Upper lobe of left lung (tissue), 6 donors: ENCODE measurements at regions not wholly inside any gene's neighbourhood (a gene's known extent, or its start where the extent isn't known, plus 50 kb on each side); places are given as distances from the start of the nearest gene placed in this dataset.

Experiments used
- ATAC-seq, 2 donors: fragments of 200-7000 bp; cut with Tn5 transposase; one replicate each; pipeline ENCODE4 v1.9.1; 2022; ENCODE audit warnings: mild to moderate bottlenecking in 2 of 2, moderate library complexity in 2 of 2; ENCODE audit not compliant: low FRiP score in 2 of 2
- DNase-seq, 2 donors: peaks; one replicate each; pipeline ENCODE4 v3.0.0-alpha.2; 2019 to 2020
- H3K27ac ChIP-seq, 4 donors: fragments of 200-600 bp; sonication (generic); one replicate each; pipeline ENCODE4 v1.5.1; 2016 to 2019
- H3K27me3 ChIP-seq, 4 donors: fragments of 200-600 bp; sonication (generic); one replicate each; pipeline ENCODE4 v1.5.1; 2017 to 2019
- H3K36me3 ChIP-seq, 4 donors: fragments of 200-600 bp; sonication (generic); one replicate each; pipeline ENCODE4 v1.5.1; 2016 to 2019
- H3K4me1 ChIP-seq, 4 donors: fragments of 200-600 bp; sonication (generic); one replicate each; pipeline ENCODE4 v1.5.1; 2018 to 2019
- H3K4me3 ChIP-seq, 4 donors: fragments of 200-600 bp; sonication (generic); one replicate each; pipeline ENCODE4 v1.5.1; 2017 to 2019; ENCODE audit warnings: mild to moderate bottlenecking in 2 of 4, moderate library complexity in 1 of 4
- H3K9me3 ChIP-seq, 4 donors: fragments of 200-600 bp; sonication (generic); one replicate each; pipeline ENCODE4 v1.5.1; 2018 to 2019
- EP300 ChIP-seq, 4 donors: sonication (generic); formaldehyde crosslinking; IDR thresholded peaks; one replicate each; pipeline ENCODE4 v1.5.1; 2017; ENCODE audit warnings: antibody characterized with exemption in 4 of 4, control low read depth in 2 of 4
- POLR2A ChIP-seq, 4 donors: fragments of 450-650 bp; IDR thresholded peaks; one replicate each; pipeline ENCODE4 v1.5.1; 2016 to 2017; ENCODE audit warnings: antibody characterized with exemption in 4 of 4, mild to moderate bottlenecking in 2 of 4
- POLR2AphosphoS5 ChIP-seq, 2 donors: sonication (generic); formaldehyde crosslinking; IDR thresholded peaks; one replicate each; pipeline ENCODE4 v1.5.1; 2017; ENCODE audit warnings: antibody characterized with exemption in 2 of 2
- WGBS, 2 donors: methylation state at CpG; one replicate each; pipeline ENCODE4 v1.1.5; 2017 to 2018; 5-methylcytosine and 5-hydroxymethylcytosine counted together
- TF ChIP-seq, protein P1 (sequence below), 6 experiments: fragments of 450-650 bp in 4 of 6; fragments of 200-600 bp in 2 of 6; sonication (generic) in 2 of 6; IDR thresholded peaks; one replicate each; pipeline ENCODE4 v1.5.1; 2016 to 2019; ENCODE audit warnings: antibody characterized with exemption in 6 of 6
- donor health status: DM: no; HTN: no; CAD: no; lungs with moderate emphysema.
- donor health status: DM: no; HTN: yes; CAD: no; lungs with severe emphysema.

DNA sequence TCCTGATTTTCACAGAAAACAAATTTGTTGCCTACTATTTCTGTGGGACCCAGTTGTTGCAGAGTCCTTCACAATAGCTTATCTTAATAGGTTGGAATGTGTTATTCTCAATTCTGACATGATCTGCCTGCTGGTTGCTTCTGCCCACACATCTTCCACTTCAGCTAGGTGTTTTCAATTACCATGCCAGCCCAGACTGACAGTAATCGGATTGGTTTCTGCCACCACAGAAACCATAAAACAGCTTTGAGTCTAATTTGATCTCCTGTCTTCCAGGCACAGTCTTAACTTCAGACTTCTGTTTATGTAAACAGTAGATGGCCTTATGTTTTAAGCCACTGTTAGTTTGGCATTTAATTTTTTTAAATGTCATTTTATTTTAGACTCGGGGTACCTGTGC is 248.2 kb upstream of the RBMS1 start:
- Histone ChIP-seq H3K4me1 (no peaks in the 10 kb centered on the region), H3K36me3 (no peaks in the 10 kb centered on the region), H3K27ac (no peak overlapping the region), H3K27me3 (no peaks in the 10 kb centered on the region), H3K9me3 (no peaks in the 10 kb centered on the region), H3K4me3 (no peak overlapping the region)
- TF ChIP-seq, protein P1, sequence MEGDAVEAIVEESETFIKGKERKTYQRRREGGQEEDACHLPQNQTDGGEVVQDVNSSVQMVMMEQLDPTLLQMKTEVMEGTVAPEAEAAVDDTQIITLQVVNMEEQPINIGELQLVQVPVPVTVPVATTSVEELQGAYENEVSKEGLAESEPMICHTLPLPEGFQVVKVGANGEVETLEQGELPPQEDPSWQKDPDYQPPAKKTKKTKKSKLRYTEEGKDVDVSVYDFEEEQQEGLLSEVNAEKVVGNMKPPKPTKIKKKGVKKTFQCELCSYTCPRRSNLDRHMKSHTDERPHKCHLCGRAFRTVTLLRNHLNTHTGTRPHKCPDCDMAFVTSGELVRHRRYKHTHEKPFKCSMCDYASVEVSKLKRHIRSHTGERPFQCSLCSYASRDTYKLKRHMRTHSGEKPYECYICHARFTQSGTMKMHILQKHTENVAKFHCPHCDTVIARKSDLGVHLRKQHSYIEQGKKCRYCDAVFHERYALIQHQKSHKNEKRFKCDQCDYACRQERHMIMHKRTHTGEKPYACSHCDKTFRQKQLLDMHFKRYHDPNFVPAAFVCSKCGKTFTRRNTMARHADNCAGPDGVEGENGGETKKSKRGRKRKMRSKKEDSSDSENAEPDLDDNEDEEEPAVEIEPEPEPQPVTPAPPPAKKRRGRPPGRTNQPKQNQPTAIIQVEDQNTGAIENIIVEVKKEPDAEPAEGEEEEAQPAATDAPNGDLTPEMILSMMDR (IDR thresholded peaks at IDR 0.05) = no peak
- no peak for TF ChIP-seq EP300 (IDR thresholded peaks at IDR 0.05)
- TF ChIP-seq POLR2A (IDR thresholded peaks at IDR 0.05) = no peak
- no peak for TF ChIP-seq POLR2AphosphoS5 (IDR thresholded peaks at IDR 0.05)
- no peak for ATAC-seq
- DNase-seq = no peak
- WGBS, 2 donors = 83 to 84% methylated on average over 2 of the region's 2 CpGs

DNA sequence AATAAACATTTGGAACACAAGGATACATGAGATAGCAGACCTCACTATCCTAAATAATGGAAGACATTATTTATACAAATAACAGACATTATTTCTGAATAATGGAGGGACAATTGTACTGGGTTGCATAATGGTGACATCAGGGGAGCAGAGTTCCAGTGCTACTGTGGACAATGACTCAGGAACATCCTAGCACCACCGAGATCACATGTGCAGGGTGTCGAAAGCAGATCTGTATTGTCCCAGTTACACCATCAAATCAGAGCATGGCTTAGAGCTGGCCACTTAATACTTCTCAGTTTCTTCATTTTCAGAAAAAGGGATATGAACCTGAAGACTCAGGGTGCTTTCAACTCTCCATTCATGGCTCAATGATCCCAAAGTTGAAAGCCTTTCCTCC is 249.1 kb upstream of the RBMS1 start:
- DNase-seq (peak in 1 of 2 donors; percentile 59), ATAC-seq (peak in 1 of 2 donors; percentile 79)
- Histone ChIP-seq H3K27me3 (no peaks in the 10 kb centered on the region), H3K4me1 (no peaks in the 10 kb centered on the region), H3K27ac (no peak overlapping the region), H3K9me3 (no peaks in the 10 kb centered on the region), H3K36me3 (no peaks in the 10 kb centered on the region), H3K4me3 (no peak overlapping the region)
- TF ChIP-seq POLR2A (IDR thresholded peaks at IDR 0.05) (no peak), EP300 (IDR thresholded peaks at IDR 0.05) (peak in 1 of 4 donors; percentile 50), POLR2AphosphoS5 (IDR thresholded peaks at IDR 0.05) (peak in 1 of 2 donors; percentile 22)
- TF ChIP-seq, protein P1 (IDR thresholded peaks at IDR 0.05) = no peak
- 69 to 84% methylated on average over 2 of the region's 2 CpGs for WGBS, 2 donors

DNA sequence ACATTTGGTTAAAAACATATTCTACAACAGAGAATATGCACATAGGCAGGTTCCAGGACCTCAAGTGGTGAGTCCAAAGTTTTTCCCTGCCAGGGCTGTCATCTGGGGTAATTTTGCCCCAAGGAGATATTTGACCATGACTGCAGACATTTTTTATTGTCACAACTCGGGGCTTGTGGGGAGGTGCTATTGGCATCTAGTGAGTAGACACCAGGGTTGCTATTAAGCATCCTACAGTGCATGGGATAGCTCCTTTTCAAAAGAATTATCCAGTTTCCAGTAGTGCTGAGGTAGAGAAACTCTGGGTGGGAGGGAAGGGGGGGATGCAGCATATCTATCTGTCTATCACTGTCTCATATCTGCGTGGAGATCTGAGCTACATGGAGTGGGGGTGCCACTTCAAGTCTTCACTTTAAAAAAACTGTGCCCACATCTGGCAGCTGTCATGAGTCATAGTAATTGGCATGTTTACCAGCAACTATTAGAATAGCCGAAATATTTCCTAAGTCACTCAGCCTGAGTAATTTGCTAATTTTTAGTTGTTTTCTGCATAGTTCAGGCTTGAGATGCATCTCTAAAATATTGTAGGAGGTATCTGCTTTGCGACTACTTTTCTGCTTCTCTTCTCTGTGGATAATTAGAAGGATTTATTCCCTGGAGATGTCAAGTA is 254.0 kb upstream of the RBMS1 start:
- H3K27me3 ChIP-seq = no peaks in the 10 kb centered on the region
- H3K36me3 ChIP-seq = no peaks in the 10 kb centered on the region
- no peak overlapping the region for H3K27ac ChIP-seq
- H3K9me3 ChIP-seq = no peaks in the 10 kb centered on the region
- DNase-seq = no peak
- peaks cover 0 to 7% (median 0%) of the 10 kb centered on the region in 4 donors for H3K4me1 ChIP-seq
- no peak for TF ChIP-seq EP300 (IDR thresholded peaks at IDR 0.05)
- no peak for TF ChIP-seq POLR2AphosphoS5 (IDR thresholded peaks at IDR 0.05)
- TF ChIP-seq, protein P1 (IDR thresholded peaks at IDR 0.05) = no peak
- no peak for TF ChIP-seq POLR2A (IDR thresholded peaks at IDR 0.05)
- no peak for ATAC-seq
- WGBS, 2 donors = 57 to 66% methylated on average over 4 of the region's 4 CpGs
- H3K4me3 ChIP-seq = no peak overlapping the region

DNA sequence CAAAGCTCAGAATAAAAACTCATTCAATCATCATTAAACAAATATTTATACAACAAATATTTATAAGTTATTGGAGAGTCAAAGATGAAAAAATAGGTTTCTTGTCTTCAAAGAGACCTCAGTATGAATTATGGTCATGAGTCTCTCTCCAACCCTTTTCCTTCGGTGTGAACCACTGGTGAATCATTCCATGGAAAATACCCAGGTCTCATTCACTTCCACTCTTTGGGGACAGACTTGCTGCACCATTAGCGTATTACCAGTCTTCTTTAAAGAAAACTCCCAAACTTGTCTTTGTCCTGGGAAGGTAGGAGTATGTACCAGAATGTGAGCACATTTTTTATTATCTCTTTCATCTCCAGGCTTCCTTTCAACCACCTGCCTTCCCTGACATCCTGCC is 257.4 kb upstream of the RBMS1 start:
- Histone ChIP-seq H3K4me3 (no peak overlapping the region), H3K9me3 (peaks cover 0 to 15% (median 3%) of the 10 kb centered on the region in 4 donors), H3K27ac (no peak overlapping the region), H3K27me3 (no peaks in the 10 kb centered on the region), H3K4me1 (peaks cover 0 to 7% (median 0%) of the 10 kb centered on the region in 4 donors), H3K36me3 (no peaks in the 10 kb centered on the region)
- TF ChIP-seq POLR2AphosphoS5 (IDR thresholded peaks at IDR 0.05) (no peak), EP300 (IDR thresholded peaks at IDR 0.05) (no peak), POLR2A (IDR thresholded peaks at IDR 0.05) (no peak)
- TF ChIP-seq, protein P1 (IDR thresholded peaks at IDR 0.05) = no peak
- no peak for DNase-seq
- ATAC-seq = peak in 1 of 2 donors; percentile 47
- WGBS, 2 donors = 74 to 76% methylated on average over 2 of the region's 2 CpGs
